GM12878 (cell line): ENCODE measurements at regions not wholly inside any gene's neighbourhood (a gene's known extent, or its start where the extent isn't known, plus 50 kb on each side); places are given as distances from the start of the nearest gene placed in this dataset.

Source experiments
- POLR2AphosphoS5 ChIP-seq: IDR thresholded peaks from 2 replicates; pipeline ENCODE4 v1.6.1; 2011; ENCODE audit warnings: mild to moderate bottlenecking, low read length, inconsistent platforms
- REST ChIP-seq: IDR thresholded peaks from 2 replicates; pipeline ENCODE4 v1.6.1; 2012; ENCODE audit warnings: mild to moderate bottlenecking, low read depth, low read length
- SPI1 ChIP-seq: IDR thresholded peaks from 2 replicates; pipeline ENCODE4 v1.6.1; 2011; ENCODE audit warnings: low read depth, mild to moderate bottlenecking, low read length, moderate library complexity, borderline replicate concordance; ENCODE audit not compliant: insufficient read depth
- TF ChIP-seq, protein P1 (sequence below): fragments of 150-350 bp; IDR thresholded peaks from 2 replicates; pipeline ENCODE4 v1.6.1; 2014; ENCODE audit warnings: mild to moderate bottlenecking, low read depth, low read length

DNA sequence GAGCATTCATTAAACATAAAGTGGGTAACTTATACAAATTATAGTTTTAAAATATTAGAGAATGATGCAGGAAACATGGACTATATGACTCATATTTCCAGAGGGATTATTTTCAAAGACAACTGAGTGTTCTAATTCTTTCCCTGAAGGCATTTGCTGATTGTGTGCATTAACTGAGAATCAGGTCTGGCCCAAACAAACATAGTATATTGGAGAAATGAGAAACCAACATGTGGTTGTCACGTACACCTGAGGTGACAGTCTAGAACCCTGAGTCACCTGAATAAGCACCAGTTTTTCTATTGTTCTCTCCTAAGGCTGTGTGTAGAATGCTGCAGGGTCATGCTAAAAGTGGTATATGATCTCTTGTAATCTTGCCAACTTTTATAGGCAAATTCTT, 1125.7 kb downstream of the XPNPEP1 start:
- TF ChIP-seq REST (no peak), POLR2AphosphoS5 (no peak), SPI1 (no peak)
- TF ChIP-seq, protein P1, sequence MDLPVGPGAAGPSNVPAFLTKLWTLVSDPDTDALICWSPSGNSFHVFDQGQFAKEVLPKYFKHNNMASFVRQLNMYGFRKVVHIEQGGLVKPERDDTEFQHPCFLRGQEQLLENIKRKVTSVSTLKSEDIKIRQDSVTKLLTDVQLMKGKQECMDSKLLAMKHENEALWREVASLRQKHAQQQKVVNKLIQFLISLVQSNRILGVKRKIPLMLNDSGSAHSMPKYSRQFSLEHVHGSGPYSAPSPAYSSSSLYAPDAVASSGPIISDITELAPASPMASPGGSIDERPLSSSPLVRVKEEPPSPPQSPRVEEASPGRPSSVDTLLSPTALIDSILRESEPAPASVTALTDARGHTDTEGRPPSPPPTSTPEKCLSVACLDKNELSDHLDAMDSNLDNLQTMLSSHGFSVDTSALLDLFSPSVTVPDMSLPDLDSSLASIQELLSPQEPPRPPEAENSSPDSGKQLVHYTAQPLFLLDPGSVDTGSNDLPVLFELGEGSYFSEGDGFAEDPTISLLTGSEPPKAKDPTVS, result no peak
